ENCODE measurements at regions not wholly inside any gene's neighbourhood (a gene's known extent, or its start where the extent isn't known, plus 50 kb on each side); places are given as distances from the start of the nearest gene placed in this dataset.

- Mint-ChIP-seq H3K27ac (no peak overlapping the region), H3K4me3 (no peak overlapping the region), H3K27me3 (peaks cover 22% of the 10 kb centered on the region), H3K9me3 (no peaks in the 10 kb centered on the region), H3K36me3 (ENCODE audit: low read depth) (no peaks in the 10 kb centered on the region), H3K4me1 (ENCODE audit: low read depth) (peaks cover 9% of the 10 kb centered on the region)
- intact Hi-C loops (cut with micrococcal nuclease), result no loop called here
These were observed 306.1 kb downstream of the C11orf87 start for GRCh38 chr11:109728056-109728455.

- Mint-ChIP-seq H3K36me3 (ENCODE audit: low read depth) (no peaks in the 10 kb centered on the region), H3K9me3 (no peaks in the 10 kb centered on the region), H3K27me3 (peaks cover 20% of the 10 kb centered on the region), H3K4me1 (ENCODE audit: low read depth) (peaks cover 9% of the 10 kb centered on the region), H3K27ac (no peak overlapping the region), H3K4me3 (no peak overlapping the region)
- intact Hi-C loops (cut with micrococcal nuclease), result no loop called here
These were observed 307.8 kb downstream of the C11orf87 start for GRCh38 chr11:109729761-109730160.

DNA sequence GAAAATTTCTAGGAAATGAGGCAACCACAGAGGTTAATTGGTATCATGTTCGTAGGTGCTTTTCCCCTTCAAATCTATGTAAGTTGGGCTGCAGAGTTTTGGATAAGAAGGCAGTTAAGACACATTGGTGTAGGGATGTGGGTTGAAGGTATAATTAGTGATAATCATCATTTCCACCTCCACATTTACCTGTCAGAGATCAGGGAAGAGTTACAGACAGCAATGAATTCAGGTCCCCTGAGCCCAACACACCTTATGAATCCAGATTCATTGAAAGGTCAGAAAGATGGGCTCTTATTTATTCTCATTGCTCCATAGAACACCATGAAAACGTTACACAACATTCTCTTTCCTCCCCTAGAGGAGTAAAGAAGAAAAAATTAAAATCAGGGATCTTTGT is 308.7 kb downstream of the C11orf87 start:
- Mint-ChIP-seq H3K36me3 (ENCODE audit: low read depth) (no peaks in the 10 kb centered on the region), H3K27me3 (peaks cover 17% of the 10 kb centered on the region), H3K4me3 (no peak overlapping the region), H3K4me1 (ENCODE audit: low read depth) (peaks cover 9% of the 10 kb centered on the region), H3K27ac (no peak overlapping the region), H3K9me3 (no peaks in the 10 kb centered on the region)
- intact Hi-C loops (cut with micrococcal nuclease), result no loop called here

DNA sequence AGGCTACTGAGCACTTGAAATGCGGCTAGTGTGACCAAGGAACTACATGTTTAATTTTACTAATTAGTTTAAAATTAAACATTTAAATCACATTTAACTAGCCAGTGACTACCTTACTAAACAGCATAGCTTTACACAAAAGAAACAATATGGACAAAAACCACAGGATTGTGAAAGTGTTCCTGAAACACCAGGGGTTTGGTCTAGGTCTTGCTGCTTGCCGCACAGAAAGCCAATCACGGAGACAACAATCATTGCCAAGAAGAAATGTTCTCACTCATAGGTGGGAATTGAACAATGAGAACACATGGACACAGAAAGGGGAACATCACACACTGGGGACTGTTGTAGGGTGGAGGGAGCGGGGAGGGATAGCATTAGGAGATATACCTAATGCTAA is 309.5 kb downstream of the C11orf87 start:
- peaks cover 17% of the 10 kb centered on the region for H3K27me3 Mint-ChIP-seq
- H3K27ac Mint-ChIP-seq, result no peak overlapping the region
- intact Hi-C loops (cut with micrococcal nuclease), result no loop called here

DNA sequence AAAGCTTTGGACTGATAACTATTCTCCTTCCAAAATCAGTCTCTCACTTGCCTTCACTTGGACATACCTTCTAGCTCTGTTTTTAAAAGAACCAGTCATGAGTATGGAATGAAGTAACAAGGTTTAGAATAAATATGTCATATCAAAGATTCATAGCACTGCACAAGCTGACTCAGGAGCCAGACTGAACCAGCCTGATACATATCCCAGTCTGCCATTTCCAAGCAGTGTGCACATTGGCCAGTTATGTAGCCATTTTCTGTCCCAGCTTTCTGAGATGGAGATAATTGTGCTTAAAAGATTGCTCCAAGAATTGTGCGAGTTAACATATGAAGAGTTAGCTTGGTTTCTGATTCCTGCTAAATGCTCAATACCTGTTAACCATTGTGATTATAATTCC is 311.3 kb downstream of the C11orf87 start:
- intact Hi-C loops (cut with micrococcal nuclease), result no loop called here
- Mint-ChIP-seq H3K9me3 (no peaks in the 10 kb centered on the region), H3K4me1 (ENCODE audit: low read depth) (peaks cover 9% of the 10 kb centered on the region), H3K4me3 (no peak overlapping the region), H3K36me3 (ENCODE audit: low read depth) (no peaks in the 10 kb centered on the region), H3K27ac (no peak overlapping the region), H3K27me3 (peaks cover 20% of the 10 kb centered on the region)

More for the DNA sequence above, 309.5 kb downstream of the C11orf87 start:
- Mint-ChIP-seq H3K36me3 (ENCODE audit: low read depth) (no peaks in the 10 kb centered on the region), H3K4me1 (ENCODE audit: low read depth) (peaks cover 9% of the 10 kb centered on the region), H3K4me3 (no peak overlapping the region), H3K9me3 (no peaks in the 10 kb centered on the region)

- intact Hi-C loops (cut with micrococcal nuclease), result no loop called here
- Mint-ChIP-seq H3K27me3 (peaks cover 21% of the 10 kb centered on the region), H3K4me3 (no peak overlapping the region), H3K4me1 (ENCODE audit: low read depth) (peaks cover 14% of the 10 kb centered on the region), H3K36me3 (ENCODE audit: low read depth) (no peaks in the 10 kb centered on the region), H3K9me3 (no peaks in the 10 kb centered on the region), H3K27ac (no peak overlapping the region)
These were observed 312.6 kb downstream of the C11orf87 start for GRCh38 chr11:109734566-109734965.

DNA sequence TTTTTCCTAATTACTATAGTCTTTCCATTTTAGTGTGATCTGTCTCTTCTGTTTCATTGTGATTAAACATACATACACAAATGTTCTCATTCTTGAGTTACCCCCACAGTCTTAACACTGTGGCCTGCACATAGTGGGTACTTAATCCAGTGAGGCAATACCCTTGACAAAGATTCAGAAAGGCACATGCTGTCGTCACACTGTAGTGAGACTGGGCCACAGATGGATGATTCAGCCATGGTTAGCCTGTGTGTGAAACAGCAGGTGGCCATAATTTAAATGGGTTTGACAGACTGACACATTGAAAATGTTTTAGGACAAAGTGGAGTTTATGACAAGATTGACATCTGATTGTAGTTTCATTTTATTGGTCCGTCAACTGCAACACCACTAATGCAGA is 313.1 kb downstream of the C11orf87 start:
- Mint-ChIP-seq H3K36me3 (ENCODE audit: low read depth) (no peaks in the 10 kb centered on the region), H3K4me3 (no peak overlapping the region), H3K9me3 (no peaks in the 10 kb centered on the region), H3K4me1 (ENCODE audit: low read depth) (peaks cover 16% of the 10 kb centered on the region), H3K27me3 (peaks cover 16% of the 10 kb centered on the region), H3K27ac (no peak overlapping the region)
- intact Hi-C loops (cut with micrococcal nuclease), result no loop called here

DNA sequence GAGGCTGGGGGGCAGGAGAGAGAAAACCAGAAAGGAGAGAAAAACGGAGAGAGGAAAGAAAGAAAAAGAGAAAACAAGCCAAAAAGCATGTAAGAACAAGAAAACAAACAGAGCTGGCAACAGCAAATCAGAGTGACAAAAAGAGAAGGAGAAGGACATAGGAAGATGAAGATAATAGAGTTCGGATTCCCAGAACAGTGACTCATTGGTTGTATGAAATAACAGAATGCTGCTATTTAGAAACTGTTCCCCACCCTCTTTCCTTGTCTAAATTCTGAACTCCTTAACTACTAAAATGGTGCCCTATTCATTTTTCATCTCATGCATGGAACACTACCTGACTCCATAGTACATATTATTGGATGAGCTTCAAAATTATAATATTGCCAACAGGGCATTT is 317.4 kb downstream of the C11orf87 start:
- no peak overlapping the region for H3K27ac Mint-ChIP-seq
- H3K4me3 Mint-ChIP-seq, result no peak overlapping the region
- H3K36me3 Mint-ChIP-seq (ENCODE audit: low read depth), result no peaks in the 10 kb centered on the region
- intact Hi-C loops (cut with micrococcal nuclease), result no loop called here
- H3K9me3 Mint-ChIP-seq, result no peaks in the 10 kb centered on the region
- H3K27me3 Mint-ChIP-seq, result peaks cover 7% of the 10 kb centered on the region
- H3K4me1 Mint-ChIP-seq (ENCODE audit: low read depth), result peaks cover 8% of the 10 kb centered on the region

GRCh38 chr11:109745996-109746625 is 324.1 kb downstream of the C11orf87 start:
- H3K4me3 Mint-ChIP-seq, result no peak overlapping the region
- peaks cover 38% of the 10 kb centered on the region for H3K4me1 Mint-ChIP-seq (ENCODE audit: low read depth)
- intact Hi-C loops (cut with micrococcal nuclease), result no loop called here
- H3K9me3 Mint-ChIP-seq, result peaks cover 9% of the 10 kb centered on the region
- H3K27me3 Mint-ChIP-seq, result peaks cover 8% of the 10 kb centered on the region
- no peaks in the 10 kb centered on the region for H3K36me3 Mint-ChIP-seq (ENCODE audit: low read depth)
- no peak overlapping the region for H3K27ac Mint-ChIP-seq

- peaks cover 9% of the 10 kb centered on the region for H3K9me3 Mint-ChIP-seq
- H3K36me3 Mint-ChIP-seq (ENCODE audit: low read depth), result no peaks in the 10 kb centered on the region
- intact Hi-C loops (cut with micrococcal nuclease), result no loop called here
These were observed 325.8 kb downstream of the C11orf87 start for GRCh38 chr11:109747839-109748238.

GRCh38 chr11:109749476-109749875 is 327.5 kb downstream of the C11orf87 start:
- peaks cover 9% of the 10 kb centered on the region for H3K9me3 Mint-ChIP-seq
- peaks cover 11% of the 10 kb centered on the region for H3K27me3 Mint-ChIP-seq
- intact Hi-C loops (cut with micrococcal nuclease), result no loop called here
- no peak overlapping the region for H3K27ac Mint-ChIP-seq
- H3K4me3 Mint-ChIP-seq, result no peak overlapping the region
- no peaks in the 10 kb centered on the region for H3K36me3 Mint-ChIP-seq (ENCODE audit: low read depth)
- peaks cover 49% of the 10 kb centered on the region for H3K4me1 Mint-ChIP-seq (ENCODE audit: low read depth)

More at GRCh38 chr11:109747839-109748238, 325.8 kb downstream of the C11orf87 start:
- H3K27me3 Mint-ChIP-seq, result peaks cover 8% of the 10 kb centered on the region
- H3K4me1 Mint-ChIP-seq (ENCODE audit: low read depth), result peaks cover 49% of the 10 kb centered on the region
- H3K4me3 Mint-ChIP-seq, result no peak overlapping the region
- H3K27ac Mint-ChIP-seq, result no peak overlapping the region

GRCh38 chr11:109750964-109751363 is 329.0 kb downstream of the C11orf87 start:
- intact Hi-C loops (cut with micrococcal nuclease), result no loop called here
- H3K27ac Mint-ChIP-seq, result no peak overlapping the region
- H3K9me3 Mint-ChIP-seq, result no peaks in the 10 kb centered on the region
- peaks cover 49% of the 10 kb centered on the region for H3K4me1 Mint-ChIP-seq (ENCODE audit: low read depth)
- no peaks in the 10 kb centered on the region for H3K36me3 Mint-ChIP-seq (ENCODE audit: low read depth)
- H3K4me3 Mint-ChIP-seq, result no peak overlapping the region
- peaks cover 12% of the 10 kb centered on the region for H3K27me3 Mint-ChIP-seq

- Mint-ChIP-seq H3K9me3 (no peaks in the 10 kb centered on the region), H3K36me3 (ENCODE audit: low read depth) (no peaks in the 10 kb centered on the region), H3K4me1 (ENCODE audit: low read depth) (peaks cover 43% of the 10 kb centered on the region), H3K27me3 (peaks cover 17% of the 10 kb centered on the region), H3K4me3 (no peak overlapping the region), H3K27ac (no peak overlapping the region)
- intact Hi-C loops (cut with micrococcal nuclease), result no loop called here
These were observed 330.3 kb downstream of the C11orf87 start for GRCh38 chr11:109752212-109752825.

DNA sequence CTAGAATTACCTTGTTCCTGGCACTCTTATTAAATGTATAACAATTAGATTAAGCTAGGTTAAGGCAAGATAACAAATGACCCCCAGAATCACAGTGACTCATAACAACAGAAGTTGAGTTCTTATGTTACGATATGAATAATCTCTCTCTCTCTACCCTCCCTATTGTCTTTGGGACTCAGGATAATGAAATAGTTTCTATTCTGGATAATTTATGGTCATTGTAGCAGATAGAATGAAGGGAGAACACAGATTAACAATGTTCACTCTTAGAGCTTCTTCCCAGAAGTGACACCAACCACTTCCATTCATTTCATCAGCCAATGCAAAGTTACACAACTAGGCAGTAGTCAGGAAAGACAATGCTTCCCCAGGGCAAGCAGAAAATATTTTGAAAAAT is 334.5 kb downstream of the C11orf87 start:
- no peaks in the 10 kb centered on the region for H3K9me3 Mint-ChIP-seq
- H3K4me1 Mint-ChIP-seq (ENCODE audit: low read depth), result peaks cover 8% of the 10 kb centered on the region
- no peaks in the 10 kb centered on the region for H3K36me3 Mint-ChIP-seq (ENCODE audit: low read depth)
- intact Hi-C loops (cut with micrococcal nuclease), result no loop called here
- peaks cover 22% of the 10 kb centered on the region for H3K27me3 Mint-ChIP-seq
- H3K4me3 Mint-ChIP-seq, result no peak overlapping the region
- H3K27ac Mint-ChIP-seq, result no peak overlapping the region

DNA sequence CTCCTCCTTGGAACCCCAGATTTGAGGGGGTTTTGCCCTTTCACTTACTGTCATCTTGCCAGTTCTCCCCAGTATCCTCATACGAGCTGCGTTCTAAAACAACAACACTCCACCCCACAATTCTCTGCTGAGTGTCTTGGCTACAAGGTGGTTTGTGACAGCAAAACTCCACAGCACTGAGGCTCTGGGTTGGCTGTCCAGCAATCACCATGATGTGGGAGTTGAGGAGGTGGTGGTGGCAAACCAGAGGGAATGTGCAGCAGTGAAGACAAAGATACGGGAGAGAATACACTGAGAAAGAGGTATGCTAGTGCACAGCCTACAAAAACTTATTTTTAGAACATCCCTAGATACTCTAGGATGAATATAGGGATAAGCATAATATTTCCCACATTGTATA is 335.0 kb downstream of the C11orf87 start:
- Mint-ChIP-seq H3K4me3 (no peak overlapping the region), H3K36me3 (ENCODE audit: low read depth) (no peaks in the 10 kb centered on the region), H3K9me3 (no peaks in the 10 kb centered on the region), H3K4me1 (ENCODE audit: low read depth) (peaks cover 3% of the 10 kb centered on the region), H3K27me3 (peaks cover 22% of the 10 kb centered on the region), H3K27ac (no peak overlapping the region)
- intact Hi-C loops (cut with micrococcal nuclease), result no loop called here
